K562 (cell line): ENCODE measurements at regions not wholly inside any gene's neighbourhood (a gene's known extent, or its start where the extent isn't known, plus 50 kb on each side); places are given as distances from the start of the nearest gene placed in this dataset.

Experiments used
- ARID1B ChIP-seq: fragments of 450-650 bp; IDR thresholded peaks from 2 replicates; pipeline ENCODE4 v1.6.1; 2016; ENCODE audit warnings: antibody characterized with exemption, mild to moderate bottlenecking, inconsistent platforms
- CBFA2T2 ChIP-seq: fragments of 450-650 bp; conservative IDR thresholded peaks from 2 replicates; pipeline ENCODE4 v1.6.1; 2017; ENCODE audit warnings: mild to moderate bottlenecking
- FOXM1 ChIP-seq, 2 experiments: fragments of 450-650 bp in 1 of 2; sonication (generic) in 1 of 2; formaldehyde crosslinking in 1 of 2; IDR thresholded peaks; 2 replicates each; pipeline versions ENCODE4 v1.6.1 to v1.9.0; 2017 to 2022; ENCODE audit warnings: low read depth in 2 of 2, mild to moderate bottlenecking in 2 of 2, missing genetic modification reagents in 1 of 2, moderate library complexity in 1 of 2
- GABPA ChIP-seq: fragments of 200-800 bp; sonication (Bioruptor generic); conservative IDR thresholded peaks from 2 replicates; pipeline ENCODE4 v1.6.1; 2016; ENCODE audit warnings: low read depth, missing genetic modification characterization, missing compliant biosample characterization
- KLF13 ChIP-seq: fragments of 450-650 bp; IDR thresholded peaks from 2 replicates; pipeline ENCODE4 v1.6.1; 2016; ENCODE audit warnings: missing genetic modification characterization, low read depth, mild to moderate bottlenecking, missing compliant biosample characterization, moderate library complexity, borderline replicate concordance
- MEIS2 ChIP-seq: fragments of 450-650 bp; IDR thresholded peaks from 2 replicates; pipeline ENCODE4 v1.6.1; 2014; ENCODE audit warnings: mild to moderate bottlenecking; ENCODE audit not compliant: partially characterized antibody
- MIER1 ChIP-seq: fragments of 450-650 bp; IDR thresholded peaks from 2 replicates; pipeline ENCODE4 v1.6.1; 2016; ENCODE audit warnings: antibody characterized with exemption, mild to moderate bottlenecking, low read depth
- MTA2 ChIP-seq: fragments of 450-650 bp; IDR thresholded peaks from 2 replicates; pipeline ENCODE4 v1.6.1; 2016; ENCODE audit warnings: low read depth
- NRF1 ChIP-seq, 2 experiments: fragments of 450-650 bp; IDR thresholded peaks in 1 of 2; conservative IDR thresholded peaks in 1 of 2; 2 replicates each; pipeline ENCODE4 v1.6.1; 2014; ENCODE audit warnings: mild to moderate bottlenecking in 2 of 2
- PRDM10 ChIP-seq: fragments of 450-650 bp; IDR thresholded peaks from 2 replicates; pipeline ENCODE4 v1.6.1; 2018; ENCODE audit not compliant: partially characterized antibody
- PTTG1 ChIP-seq: fragments of 450-650 bp; IDR thresholded peaks from 2 replicates; pipeline ENCODE4 v1.6.1; 2016; ENCODE audit warnings: low read depth, mild to moderate bottlenecking, missing genetic modification characterization, missing compliant biosample characterization
- SMARCB1 ChIP-seq: IDR thresholded peaks from 2 replicates; pipeline ENCODE4 v1.6.1; 2011; ENCODE audit warnings: improper control_type of control experiment, low read depth; ENCODE audit not compliant: insufficient read length
- SPI1 ChIP-seq: IDR thresholded peaks from 2 replicates; pipeline ENCODE4 v1.6.1; 2011; ENCODE audit warnings: low read depth, low read length, control low read depth, borderline replicate concordance
- SREBF2 ChIP-seq: sonication (generic); formaldehyde crosslinking; IDR thresholded peaks from 2 replicates; pipeline ENCODE4 v1.4.0; 2020; ENCODE audit warnings: mild to moderate bottlenecking, missing genetic modification reagents
- TEAD4 ChIP-seq, 2 experiments: sonication (generic) in 1 of 2; formaldehyde crosslinking in 1 of 2; IDR thresholded peaks; 2 replicates each; pipeline versions ENCODE4 v1.6.1 to v1.8.0; 2012 to 2022; ENCODE audit warnings: borderline replicate concordance in 1 of 2, inconsistent platforms in 1 of 2, low read length in 1 of 2, mild to moderate bottlenecking in 1 of 2, missing genetic modification reagents in 1 of 2
- THRA ChIP-seq: fragments of 450-650 bp; IDR thresholded peaks from 2 replicates; pipeline ENCODE4 v1.6.1; 2017; ENCODE audit warnings: mild to moderate bottlenecking, moderate library complexity
- TRIM25 ChIP-seq: fragments of 450-650 bp; IDR thresholded peaks from 2 replicates; pipeline ENCODE4 v1.7.0; 2016; ENCODE audit warnings: borderline replicate concordance
- YY1 ChIP-seq, 3 experiments: IDR thresholded peaks; 2 replicates each; pipeline ENCODE4 v1.6.1; 2011; ENCODE audit warnings: low read length in 2 of 3, mild to moderate bottlenecking in 2 of 3, moderate library complexity in 2 of 3, borderline replicate concordance in 1 of 3, control low read depth in 1 of 3, low read depth in 1 of 3; ENCODE audit not compliant: insufficient read depth in 3 of 3, insufficient replicate concordance in 2 of 3, control insufficient read depth in 1 of 3, insufficient read length in 1 of 3; ENCODE audit errors: extremely low read depth in 1 of 3
- ZNF165 ChIP-seq: fragments of 250-450 bp; sonication (Bioruptor Pico); IDR thresholded peaks from 2 replicates; pipeline ENCODE4 v1.4.0; 2020; ENCODE audit warnings: borderline replicate concordance
- ZNF174 ChIP-seq: fragments of 250-450 bp; sonication (Bioruptor Pico); IDR thresholded peaks from 2 replicates; pipeline ENCODE4 v1.4.0; 2020; ENCODE audit warnings: mild to moderate bottlenecking
- ZNF282 ChIP-seq: sonication (generic); formaldehyde crosslinking; IDR thresholded peaks from 2 replicates; pipeline ENCODE4 v1.8.1; 2023; ENCODE audit warnings: missing genetic modification reagents
- ZNF644 ChIP-seq: fragments of 200-800 bp; sonication (Bioruptor generic); IDR thresholded peaks from 2 replicates; pipeline ENCODE4 v1.6.1; 2016; ENCODE audit warnings: low read depth, missing genetic modification characterization, missing compliant biosample characterization
- ZNF695 ChIP-seq: fragments of 450-650 bp; formaldehyde crosslinking; IDR thresholded peaks from 2 replicates; pipeline ENCODE4 v1.4.0; 2020; ENCODE audit warnings: mild to moderate bottlenecking, moderate library complexity

- no peak for TF ChIP-seq ZNF174 (CRISPR knock-in tag)
- no peak for TF ChIP-seq YY1 (IDR thresholded peaks at IDR 0.05; ENCODE audit: borderline replicate concordance in 1 of 3, control insufficient read depth in 1 of 3, extremely low read depth in 1 of 3, insufficient read depth in 3 of 3, insufficient read length in 1 of 3, insufficient replicate concordance in 2 of 3, low read depth in 1 of 3, low read length in 2 of 3)
- TF ChIP-seq PRDM10, result no peak
- no peak for TF ChIP-seq GABPA
- TF ChIP-seq THRA, result no peak
- TF ChIP-seq TEAD4 (IDR thresholded peaks at IDR 0.05; ENCODE audit: low read length), result peak; percentile 70
- TF ChIP-seq TEAD4 (CRISPR knock-in tag; IDR thresholded peaks at IDR 0.05; ENCODE audit: borderline replicate concordance), result no peak
- TF ChIP-seq MTA2, result 0 out of 2 replicates have a peak, but pooled peaks have one; percentile 52
- no peak for TF ChIP-seq ZNF282 (CRISPR knock-in tag)
- TF ChIP-seq CBFA2T2, result peak; percentile 72
- no peak for TF ChIP-seq ZNF644 (tag)
- no peak for TF ChIP-seq MIER1
- TF ChIP-seq TRIM25, result no peak
- TF ChIP-seq KLF13, result no peak
- TF ChIP-seq NRF1 (conservative IDR thresholded peaks at IDR 0.05 in 1 of 2, IDR thresholded peaks at IDR 0.05 in 1 of 2), result no peak
- TF ChIP-seq SMARCB1, result no peak
- TF ChIP-seq SREBF2 (CRISPR knock-in tag), result no peak
- peak; percentile 89 for TF ChIP-seq ARID1B
- no peak for TF ChIP-seq ZNF695
- peak; percentile 91 for TF ChIP-seq MEIS2
- TF ChIP-seq FOXM1 (IDR thresholded peaks at IDR 0.05; ENCODE audit: low read depth), result peak; percentile 72
- no peak for TF ChIP-seq FOXM1 (CRISPR knock-in tag; IDR thresholded peaks at IDR 0.05; ENCODE audit: low read depth)
- no peak for TF ChIP-seq ZNF165 (CRISPR knock-in tag)
- no peak for TF ChIP-seq SPI1
- no peak for TF ChIP-seq PTTG1 (tag)
Measured at GRCh38 chr2:65820454-65820853, 388.1 kb upstream of the SPRED2 start (continued).
